ENCODE measurements at regions not wholly inside any gene's neighbourhood (a gene's known extent, or its start where the extent isn't known, plus 50 kb on each side); places are given as distances from the start of the nearest gene placed in this dataset.

GRCh38 chr9:86653466-86653865, 293.8 kb downstream of the GAS1 start:
- Histone ChIP-seq H3K4me1 (ENCODE audit: control insufficient read depth in 5 of 5, insufficient read depth in 5 of 5, low read length in 5 of 5) (no peaks in the 10 kb centered on the region), H3K36me3 (ENCODE audit: control insufficient read depth in 4 of 4, insufficient read depth in 4 of 4, low read length in 4 of 4) (no peaks in the 10 kb centered on the region), H3K9me3 (ENCODE audit: control insufficient read depth in 4 of 4, insufficient read depth in 3 of 4, low read length in 3 of 4) (no peaks in the 10 kb centered on the region), H3K27me3 (ENCODE audit: control insufficient read depth in 3 of 3, insufficient read depth in 3 of 3, low read length in 2 of 3) (no peaks in the 10 kb centered on the region), H3K27ac (ENCODE audit: low read depth in 1 of 2, low read length in 1 of 2) (no peak overlapping the region), H3K9ac (ENCODE audit: insufficient read depth in 1 of 2, low read length in 2 of 2) (no peak overlapping the region), H3K4me3 (no peak overlapping the region)
- ATAC-seq (ENCODE audit: insufficient read depth, low FRiP score) (no peak), DNase-seq (no peak)
- TF ChIP-seq CTCF (IDR thresholded peaks at IDR 0.05; ENCODE audit: control extremely low read depth, extremely low read depth) = no peak
- 59 to 92% methylated on average over 3 of the region's 3 CpGs for WGBS, 2 donors

GRCh38 chr9:86652736-86653135, 294.6 kb downstream of the GAS1 start:
- H3K36me3 ChIP-seq (ENCODE audit: control insufficient read depth in 4 of 4, insufficient read depth in 4 of 4, low read length in 4 of 4) = no peaks in the 10 kb centered on the region
- no peaks in the 10 kb centered on the region for H3K4me1 ChIP-seq (ENCODE audit: control insufficient read depth in 5 of 5, insufficient read depth in 5 of 5, low read length in 5 of 5)
- WGBS, 2 donors = 83 to 88% methylated on average over 2 of the region's 2 CpGs
- no peaks in the 10 kb centered on the region for H3K27me3 ChIP-seq (ENCODE audit: control insufficient read depth in 3 of 3, insufficient read depth in 3 of 3, low read length in 2 of 3)
- ATAC-seq (ENCODE audit: insufficient read depth, low FRiP score) = no peak
- DNase-seq = no peak
- no peak for TF ChIP-seq CTCF (IDR thresholded peaks at IDR 0.05; ENCODE audit: control extremely low read depth, extremely low read depth)
- H3K4me3 ChIP-seq = no peak overlapping the region
- no peak overlapping the region for H3K9ac ChIP-seq (ENCODE audit: insufficient read depth in 1 of 2, low read length in 2 of 2)
- no peak overlapping the region for H3K27ac ChIP-seq (ENCODE audit: low read depth in 1 of 2, low read length in 1 of 2)
- H3K9me3 ChIP-seq (ENCODE audit: control insufficient read depth in 4 of 4, insufficient read depth in 3 of 4, low read length in 3 of 4) = no peaks in the 10 kb centered on the region

- H3K27me3 ChIP-seq (ENCODE audit: control insufficient read depth in 3 of 3, insufficient read depth in 3 of 3, low read length in 2 of 3) = no peaks in the 10 kb centered on the region
- DNase-seq (no peak), ATAC-seq (ENCODE audit: insufficient read depth, low FRiP score) (no peak)
- H3K4me3 ChIP-seq = no peak overlapping the region
- H3K27ac ChIP-seq (ENCODE audit: low read depth in 1 of 2, low read length in 1 of 2) = no peak overlapping the region
- 86 to 89% methylated on average over 4 of the region's 4 CpGs for WGBS, 2 donors
- H3K9ac ChIP-seq (ENCODE audit: insufficient read depth in 1 of 2, low read length in 2 of 2) = no peak overlapping the region
- no peaks in the 10 kb centered on the region for H3K9me3 ChIP-seq (ENCODE audit: control insufficient read depth in 4 of 4, insufficient read depth in 3 of 4, low read length in 3 of 4)
- no peaks in the 10 kb centered on the region for H3K4me1 ChIP-seq (ENCODE audit: control insufficient read depth in 5 of 5, insufficient read depth in 5 of 5, low read length in 5 of 5)
- H3K36me3 ChIP-seq (ENCODE audit: control insufficient read depth in 4 of 4, insufficient read depth in 4 of 4, low read length in 4 of 4) = no peaks in the 10 kb centered on the region
- TF ChIP-seq CTCF (IDR thresholded peaks at IDR 0.05; ENCODE audit: control extremely low read depth, extremely low read depth) = no peak
These were observed 295.7 kb upstream of the TUT7 start for GRCh38 chr9:86649913-86650312.

GRCh38 chr9:86648828-86649170, 294.6 kb upstream of the TUT7 start:
- H3K27me3 ChIP-seq (ENCODE audit: control insufficient read depth in 3 of 3, insufficient read depth in 3 of 3, low read length in 2 of 3) = no peaks in the 10 kb centered on the region
- no peak for TF ChIP-seq CTCF (IDR thresholded peaks at IDR 0.05; ENCODE audit: control extremely low read depth, extremely low read depth)
- 90% methylated on average over 6 of the region's 6 CpGs for WGBS, 2 donors
- DNase-seq = no peak
- no peaks in the 10 kb centered on the region for H3K4me1 ChIP-seq (ENCODE audit: control insufficient read depth in 5 of 5, insufficient read depth in 5 of 5, low read length in 5 of 5)
- H3K4me3 ChIP-seq = no peak overlapping the region
- H3K36me3 ChIP-seq (ENCODE audit: control insufficient read depth in 4 of 4, insufficient read depth in 4 of 4, low read length in 4 of 4) = no peaks in the 10 kb centered on the region
- no peak for ATAC-seq (ENCODE audit: insufficient read depth, low FRiP score)
- no peak overlapping the region for H3K9ac ChIP-seq (ENCODE audit: insufficient read depth in 1 of 2, low read length in 2 of 2)
- H3K9me3 ChIP-seq (ENCODE audit: control insufficient read depth in 4 of 4, insufficient read depth in 3 of 4, low read length in 3 of 4) = no peaks in the 10 kb centered on the region
- H3K27ac ChIP-seq (ENCODE audit: low read depth in 1 of 2, low read length in 1 of 2) = no peak overlapping the region

Data from lung (tissue), 11 donors.